H9 (cell line): ENCODE measurements at regions not wholly inside any gene's neighbourhood (a gene's known extent, or its start where the extent isn't known, plus 50 kb on each side); places are given as distances from the start of the nearest gene placed in this dataset.

Experiments
- DNase-seq: peaks from one replicate; pipeline ENCODE4 v3.0.0-alpha.2; 2017
- H2AFZ ChIP-seq: one replicate; pipeline ENCODE4 v1.6.1; 2013; ENCODE audit warnings: mild to moderate bottlenecking, low read length, control low read depth, moderate library complexity
- H2AK5ac ChIP-seq: 2 replicates; pipeline ENCODE4 v1.6.1; 2013; ENCODE audit warnings: low read length, control low read depth, mixed read lengths; ENCODE audit not compliant: insufficient read length
- H2BK120ac ChIP-seq: one replicate; pipeline ENCODE4 v1.6.1; 2013; ENCODE audit warnings: low read depth, mild to moderate bottlenecking, low read length, control low read depth, inconsistent platforms; ENCODE audit not compliant: poor library complexity, severe bottlenecking
- H2BK12ac ChIP-seq: 2 replicates; pipeline ENCODE4 v1.6.1; 2013; ENCODE audit warnings: low read length, control low read depth, mixed read lengths, low read depth; ENCODE audit not compliant: insufficient read length
- H2BK15ac ChIP-seq: 2 replicates; pipeline ENCODE4 v1.6.1; 2013; ENCODE audit warnings: low read depth, low read length, control low read depth
- H2BK20ac ChIP-seq: one replicate; pipeline ENCODE4 v1.6.1; 2013; ENCODE audit warnings: low read depth, mild to moderate bottlenecking, low read length, control low read depth, inconsistent platforms; ENCODE audit not compliant: poor library complexity, severe bottlenecking
- H2BK5ac ChIP-seq: 2 replicates; pipeline ENCODE4 v1.6.1; 2013; ENCODE audit warnings: low read length, control low read depth, mixed read lengths; ENCODE audit not compliant: insufficient read length
- H3K14ac ChIP-seq: 2 replicates; pipeline ENCODE4 v1.6.1; 2013; ENCODE audit warnings: low read length, control low read depth; ENCODE audit not compliant: insufficient read depth
- H3K18ac ChIP-seq: 2 replicates; pipeline ENCODE4 v1.6.1; 2013; ENCODE audit warnings: low read depth, mild to moderate bottlenecking, mixed read lengths, low read length, control low read depth; ENCODE audit not compliant: insufficient read length
- H3K23ac ChIP-seq: 2 replicates; pipeline ENCODE4 v1.6.1; 2013; ENCODE audit warnings: low read length, control low read depth, mixed read lengths, low read depth; ENCODE audit not compliant: insufficient read length
- H3K23me2 ChIP-seq: 2 replicates; pipeline ENCODE4 v1.6.1; 2013; ENCODE audit warnings: low read depth, mild to moderate bottlenecking, mixed read lengths, low read length, control low read depth; ENCODE audit not compliant: insufficient read length, poor library complexity, severe bottlenecking
- H3K27ac ChIP-seq: 2 replicates; pipeline ENCODE4 v1.5.1; 2013; ENCODE audit warnings: low read length, control low read depth, mixed read lengths, low read depth; ENCODE audit not compliant: insufficient read length
- H3K27me3 ChIP-seq: 2 replicates; pipeline ENCODE4 v1.6.1; 2013; ENCODE audit warnings: low read length, control low read depth, inconsistent platforms; ENCODE audit not compliant: insufficient read depth
- H3K4ac ChIP-seq: 2 replicates; pipeline ENCODE4 v1.6.1; 2013; ENCODE audit warnings: low read depth, mild to moderate bottlenecking, control low read depth, inconsistent platforms, low read length, moderate library complexity
- H3K4me1 ChIP-seq: 2 replicates; pipeline ENCODE4 v1.6.1; 2013; ENCODE audit warnings: low read length, control low read depth, inconsistent platforms; ENCODE audit not compliant: insufficient read depth
- H3K4me2 ChIP-seq: 2 replicates; pipeline ENCODE4 v1.6.1; 2013; ENCODE audit warnings: low read length, control low read depth, mixed read lengths; ENCODE audit not compliant: insufficient read length, insufficient read depth
- H3K56ac ChIP-seq: 2 replicates; pipeline ENCODE4 v1.6.1; 2013; ENCODE audit warnings: low read depth, mild to moderate bottlenecking, mixed read lengths, low read length, control low read depth; ENCODE audit not compliant: insufficient read length
- H3K79me1 ChIP-seq: 2 replicates; pipeline ENCODE4 v1.6.1; 2013; ENCODE audit warnings: low read depth, mild to moderate bottlenecking, moderate library complexity, low read length, control low read depth, inconsistent platforms; ENCODE audit not compliant: insufficient read depth, poor library complexity, severe bottlenecking
- H3K79me2 ChIP-seq: 2 replicates; pipeline ENCODE4 v1.6.1; 2013; ENCODE audit warnings: low read length, control low read depth, inconsistent platforms; ENCODE audit not compliant: insufficient read depth
- H3K9ac ChIP-seq: 2 replicates; pipeline ENCODE4 v1.6.1; 2013; ENCODE audit warnings: low read length, control low read depth, mixed read lengths; ENCODE audit not compliant: insufficient read length; ENCODE audit errors: extremely low read depth
- H3K9me3 ChIP-seq: one replicate; pipeline ENCODE4 v1.6.1; 2013; ENCODE audit warnings: low read depth, low read length, inconsistent platforms; ENCODE audit not compliant: control insufficient read depth
- H3T11ph ChIP-seq: one replicate; pipeline ENCODE4 v1.6.1; 2013; ENCODE audit warnings: mild to moderate bottlenecking, low read length, control low read depth, inconsistent platforms
- H4K20me1 ChIP-seq: one replicate; pipeline ENCODE4 v1.6.1; 2013; ENCODE audit not compliant: control insufficient read depth, insufficient read length, insufficient read depth
- H4K5ac ChIP-seq: 2 replicates; pipeline ENCODE4 v1.6.1; 2013; ENCODE audit warnings: low read depth, mild to moderate bottlenecking, mixed read lengths, low read length, control low read depth; ENCODE audit not compliant: insufficient read length
- H4K8ac ChIP-seq: replicated peaks from 2 replicates; pipeline ENCODE4 v1.6.1; 2013; ENCODE audit warnings: low read length, control low read depth, mixed read lengths, low read depth; ENCODE audit not compliant: insufficient read length
- H4K91ac ChIP-seq: 2 replicates; pipeline ENCODE4 v1.6.1; 2013; ENCODE audit warnings: low read depth, mild to moderate bottlenecking, moderate library complexity, mixed read lengths, low read length, control low read depth; ENCODE audit not compliant: insufficient read length
- H3K27ac Mint-ChIP-seq, 3 experiments: 2 replicates in 2 of 3; 3 replicates in 1 of 3; pipeline ENCODE4 v1.8.0; 2020 to 2021; ENCODE audit warnings: mixed read lengths in 3 of 3, mild to moderate bottlenecking in 1 of 3, moderate library complexity in 1 of 3
- H3K27me3 Mint-ChIP-seq: 2 replicates; pipeline ENCODE4 v1.8.0; 2021; ENCODE audit warnings: low read depth, mild to moderate bottlenecking, moderate library complexity, mixed read lengths
- H3K36me3 Mint-ChIP-seq, 3 experiments: 2 replicates in 2 of 3; 3 replicates in 1 of 3; pipeline ENCODE4 v1.8.0; 2020 to 2021; ENCODE audit warnings: low read depth in 3 of 3, mixed read lengths in 3 of 3; ENCODE audit not compliant: insufficient read depth in 1 of 3
- H3K4me1 Mint-ChIP-seq, 2 experiments: 2 replicates each; pipeline ENCODE4 v1.8.0; 2020; ENCODE audit warnings: mixed read lengths in 2 of 2
- H3K4me3 Mint-ChIP-seq, 2 experiments: 2 replicates in 1 of 2; 3 replicates in 1 of 2; pipeline ENCODE4 v1.8.0; 2020 to 2021; ENCODE audit warnings: mild to moderate bottlenecking in 2 of 2, mixed read lengths in 2 of 2, moderate library complexity in 1 of 2
- H3K9me3 Mint-ChIP-seq, 2 experiments: 2 replicates in 1 of 2; 3 replicates in 1 of 2; pipeline ENCODE4 v1.8.0; 2020; ENCODE audit warnings: mild to moderate bottlenecking in 2 of 2, mixed read lengths in 2 of 2, moderate library complexity in 1 of 2
- WGBS: extraction: QIAGEN DNeasy Blood & Tissue Kit; methylation state at CpG from one replicate; pipeline ENCODE4 v1.1.7; 2013; ENCODE audit warnings: missing lambda C conversion rate, low lambda C conversion rate, mixed read lengths; ENCODE audit not compliant: insufficient read length; ENCODE audit errors: extremely low coverage; 5-methylcytosine and 5-hydroxymethylcytosine counted together
- TF ChIP-seq, protein P1 (sequence below): fragments of 200-600 bp; sonication (generic); conservative IDR thresholded peaks from 3 replicates; pipeline ENCODE4 v1.8.0; 2021; ENCODE audit warnings: antibody characterized with exemption, mild to moderate bottlenecking

DNA sequence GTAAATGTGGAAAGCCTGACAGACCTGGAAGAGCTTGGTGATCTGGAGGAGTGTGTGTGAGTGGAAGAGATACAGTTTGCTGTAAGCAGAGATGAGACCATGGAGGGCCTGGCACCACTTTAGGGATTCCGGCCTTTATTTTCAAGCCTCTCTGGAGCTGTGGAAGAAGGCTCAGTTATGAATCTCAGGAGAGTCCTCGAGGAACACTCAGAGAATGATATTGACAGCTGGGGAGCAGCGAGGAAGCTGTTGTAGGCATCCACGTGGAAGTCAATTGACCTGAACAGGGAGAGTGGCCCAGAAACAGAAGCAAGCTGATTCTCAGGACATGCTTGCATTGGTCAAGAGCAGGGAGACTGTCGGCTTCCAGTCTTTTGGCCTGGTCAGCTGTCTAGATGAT lies 108.4 kb upstream of the FOXQ1 start:
- Histone ChIP-seq H4K91ac (no peak overlapping the region), H3K4ac (no peak overlapping the region), H3K18ac (no peak overlapping the region), H3K56ac (no peak overlapping the region), H3K4me2 (no peak overlapping the region), H3K9me3 (no peaks in the 10 kb centered on the region), H2AK5ac (no peak overlapping the region), H3K79me2 (no peaks in the 10 kb centered on the region), H2AFZ (no peak overlapping the region), H3K27me3 (no peaks in the 10 kb centered on the region), H3K4me1 (no peaks in the 10 kb centered on the region; the same call in 1 of the 2 replicates), H2BK5ac (no peak overlapping the region), H3K23me2 (peaks cover 4% of the 10 kb centered on the region), H3K14ac (no peak overlapping the region), H3K27ac (no peak overlapping the region), H2BK12ac (no peak overlapping the region), H3T11ph (no peak overlapping the region), H4K8ac (no peak overlapping the region), H4K5ac (no peak overlapping the region), H3K79me1 (no peaks in the 10 kb centered on the region), H2BK120ac (no peak overlapping the region), H3K9ac (no peak overlapping the region), H2BK15ac (no peak overlapping the region), H3K23ac (no peak overlapping the region), H2BK20ac (no peak overlapping the region), H4K20me1 (no peaks in the 10 kb centered on the region)
- H3K36me3 Mint-ChIP-seq, result peaks cover 0 to 2% (median 0%) of the 10 kb centered on the region in 3 experiments; a peak in 2 of 7 replicates
- H3K4me3 Mint-ChIP-seq, result no peak overlapping the region
- peaks cover 33% of the 10 kb centered on the region for H3K27me3 Mint-ChIP-seq
- H3K9me3 Mint-ChIP-seq, result no peaks in the 10 kb centered on the region
- H3K27ac Mint-ChIP-seq, result no peak overlapping the region
- no CpG with 5 or more reads among the region's 5 CpGs for WGBS
- peaks cover 10 to 20% of the 10 kb centered on the region in 2 experiments for H3K4me1 Mint-ChIP-seq
- TF ChIP-seq, protein P1, sequence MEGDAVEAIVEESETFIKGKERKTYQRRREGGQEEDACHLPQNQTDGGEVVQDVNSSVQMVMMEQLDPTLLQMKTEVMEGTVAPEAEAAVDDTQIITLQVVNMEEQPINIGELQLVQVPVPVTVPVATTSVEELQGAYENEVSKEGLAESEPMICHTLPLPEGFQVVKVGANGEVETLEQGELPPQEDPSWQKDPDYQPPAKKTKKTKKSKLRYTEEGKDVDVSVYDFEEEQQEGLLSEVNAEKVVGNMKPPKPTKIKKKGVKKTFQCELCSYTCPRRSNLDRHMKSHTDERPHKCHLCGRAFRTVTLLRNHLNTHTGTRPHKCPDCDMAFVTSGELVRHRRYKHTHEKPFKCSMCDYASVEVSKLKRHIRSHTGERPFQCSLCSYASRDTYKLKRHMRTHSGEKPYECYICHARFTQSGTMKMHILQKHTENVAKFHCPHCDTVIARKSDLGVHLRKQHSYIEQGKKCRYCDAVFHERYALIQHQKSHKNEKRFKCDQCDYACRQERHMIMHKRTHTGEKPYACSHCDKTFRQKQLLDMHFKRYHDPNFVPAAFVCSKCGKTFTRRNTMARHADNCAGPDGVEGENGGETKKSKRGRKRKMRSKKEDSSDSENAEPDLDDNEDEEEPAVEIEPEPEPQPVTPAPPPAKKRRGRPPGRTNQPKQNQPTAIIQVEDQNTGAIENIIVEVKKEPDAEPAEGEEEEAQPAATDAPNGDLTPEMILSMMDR, result no peak
- DNase-seq, result no peak
